Neural progenitor cell (in vitro differentiated cells): ENCODE measurements at regions not wholly inside any gene's neighbourhood (a gene's known extent, or its start where the extent isn't known, plus 50 kb on each side); places are given as distances from the start of the nearest gene placed in this dataset.
"Not testable (repeated sequence)": the region's sequence is repeated elsewhere in the genome, so short reads cannot be mapped to it uniquely, and the experiment has no call there.

Source experiments
- DNase-seq: peaks from one replicate; pipeline ENCODE4 v3.0.0-alpha.2; 2016; ENCODE audit warnings: low spot score
- H2AFZ ChIP-seq: fragments of 200-600 bp; sonication (generic); replicated peaks from 2 replicates; pipeline ENCODE4 v1.6.1; 2016; ENCODE audit warnings: antibody characterized with exemption
- H3F3A ChIP-seq: fragments of 200-600 bp; sonication (generic); 2 replicates; pipeline ENCODE4 v1.6.1; 2016; ENCODE audit warnings: antibody characterized with exemption, low read depth
- H3K27ac ChIP-seq: fragments of 200-600 bp; sonication (generic); 2 replicates; pipeline ENCODE4 v1.5.1; 2016; ENCODE audit warnings: mild to moderate bottlenecking
- H3K27me3 ChIP-seq: fragments of 200-600 bp; sonication (generic); 2 replicates; pipeline ENCODE4 v1.6.1; 2016; ENCODE audit warnings: mild to moderate bottlenecking, moderate library complexity
- H3K36me3 ChIP-seq: fragments of 200-600 bp; sonication (generic); 2 replicates; pipeline ENCODE4 v1.5.1; 2016
- H3K4me1 ChIP-seq: fragments of 200-600 bp; sonication (generic); 2 replicates; pipeline ENCODE4 v1.6.1; 2016; ENCODE audit warnings: mixed run types
- H3K4me2 ChIP-seq: fragments of 200-600 bp; sonication (generic); 2 replicates; pipeline ENCODE4 v1.6.1; 2016
- H3K4me3 ChIP-seq: fragments of 200-600 bp; sonication (generic); 2 replicates; pipeline ENCODE4 v1.5.1; 2016
- H3K79me2 ChIP-seq: fragments of 200-600 bp; sonication (generic); 2 replicates; pipeline ENCODE4 v1.6.1; 2016; ENCODE audit warnings: low read depth
- H3K9ac ChIP-seq: fragments of 200-600 bp; sonication (generic); 2 replicates; pipeline ENCODE4 v1.6.1; 2016
- H3K9me3 ChIP-seq: fragments of 200-600 bp; sonication (generic); 2 replicates; pipeline ENCODE4 v1.5.1; 2016; ENCODE audit warnings: low read depth
- H4K20me1 ChIP-seq: fragments of 200-600 bp; sonication (generic); 2 replicates; pipeline ENCODE4 v1.6.1; 2016; ENCODE audit warnings: low read depth
- H3K27ac Mint-ChIP-seq: 3 replicates; pipeline ENCODE4 v1.8.0; 2021; ENCODE audit warnings: mixed read lengths
- H3K27me3 Mint-ChIP-seq: 2 replicates; pipeline ENCODE4 v1.8.0; 2022; ENCODE audit warnings: low read depth, mild to moderate bottlenecking, inconsistent platforms, moderate library complexity, mixed read lengths; ENCODE audit not compliant: insufficient read depth
- H3K36me3 Mint-ChIP-seq: 3 replicates; pipeline ENCODE4 v1.8.0; 2021; ENCODE audit warnings: mixed read lengths
- H3K4me1 Mint-ChIP-seq: 3 replicates; pipeline ENCODE4 v1.8.0; 2021; ENCODE audit warnings: mixed read lengths
- H3K4me3 Mint-ChIP-seq: 3 replicates; pipeline ENCODE4 v1.8.0; 2021; ENCODE audit warnings: mild to moderate bottlenecking, moderate library complexity, mixed read lengths
- H3K9me3 Mint-ChIP-seq: 3 replicates; pipeline ENCODE4 v1.8.0; 2020; ENCODE audit warnings: mixed read lengths
- CTCF ChIP-seq: fragments of 200-600 bp; sonication (generic); IDR thresholded peaks from 2 replicates; pipeline ENCODE4 v1.5.1; 2017; ENCODE audit warnings: antibody characterized with exemption, mild to moderate bottlenecking
- EZH2 ChIP-seq: fragments of 200-600 bp; sonication (generic); IDR thresholded peaks from 2 replicates; pipeline ENCODE4 v1.6.1; 2017; ENCODE audit warnings: antibody characterized with exemption, mild to moderate bottlenecking, moderate library complexity
- EZH2phosphoT487 ChIP-seq: fragments of 200-600 bp; sonication (generic); IDR thresholded peaks from 2 replicates; pipeline ENCODE4 v1.6.1; 2017; ENCODE audit warnings: antibody characterized with exemption

- Histone ChIP-seq H3K27ac (no peak overlapping the region), H3K4me3 (no peak overlapping the region), H3K79me2 (no peaks in the 10 kb centered on the region), H2AFZ (no peak overlapping the region), H3K9me3 (no peaks in the 10 kb centered on the region), H3K4me1 (no peaks in the 10 kb centered on the region), H4K20me1 (no peaks in the 10 kb centered on the region), H3K36me3 (no peaks in the 10 kb centered on the region), H3K27me3 (no peaks in the 10 kb centered on the region), H3K4me2 (no peak overlapping the region), H3K9ac (no peak overlapping the region), H3F3A (no peaks in the 10 kb centered on the region)
- DNase-seq: peak; percentile 45
- H3K36me3 Mint-ChIP-seq: no peaks in the 10 kb centered on the region
- no peak overlapping the region for H3K4me3 Mint-ChIP-seq
- H3K27me3 Mint-ChIP-seq: no peaks in the 10 kb centered on the region
- H3K4me1 Mint-ChIP-seq: no peaks in the 10 kb centered on the region
- TF ChIP-seq EZH2 (no peak), CTCF (peak; percentile 67)
- H3K9me3 Mint-ChIP-seq: no peaks in the 10 kb centered on the region
- H3K27ac Mint-ChIP-seq: no peak overlapping the region
Measured at GRCh38 chr14:83071888-83072501, 1538.3 kb upstream of the SEL1L start.

GRCh38 chr14:83085136-83085535 lies 1551.5 kb upstream of the SEL1L start:
- H3K4me3 Mint-ChIP-seq: no peak overlapping the region

GRCh38 chr14:83085725-83086124 lies 1552.1 kb upstream of the SEL1L start:
- peak; percentile 29 for DNase-seq
- Histone ChIP-seq H3K27ac (no peak overlapping the region), H3F3A (no peaks in the 10 kb centered on the region), H4K20me1 (no peaks in the 10 kb centered on the region), H3K27me3 (no peaks in the 10 kb centered on the region), H3K9me3 (no peaks in the 10 kb centered on the region), H3K9ac (no peak overlapping the region), H3K4me3 (no peak overlapping the region), H2AFZ (peak overlapping the region; percentile 30), H3K4me2 (peak overlapping the region; percentile 42), H3K36me3 (no peaks in the 10 kb centered on the region), H3K79me2 (no peaks in the 10 kb centered on the region), H3K4me1 (peaks cover 10% of the 10 kb centered on the region)
- TF ChIP-seq CTCF (no peak), EZH2 (no peak), EZH2phosphoT487 (no peak)
- Mint-ChIP-seq H3K27ac (no peak overlapping the region), H3K9me3 (no peaks in the 10 kb centered on the region), H3K4me3 (no peak overlapping the region), H3K27me3 (no peaks in the 10 kb centered on the region), H3K36me3 (no peaks in the 10 kb centered on the region), H3K4me1 (no peaks in the 10 kb centered on the region)

More at GRCh38 chr14:83085136-83085535, 1551.5 kb upstream of the SEL1L start:
- DNase-seq: no peak
- H3K9me3 Mint-ChIP-seq: no peaks in the 10 kb centered on the region
- TF ChIP-seq CTCF: no peak
- TF ChIP-seq EZH2: no peak
- TF ChIP-seq EZH2phosphoT487: no peak
- no peaks in the 10 kb centered on the region for H3K4me1 Mint-ChIP-seq
- H3K79me2 ChIP-seq: no peaks in the 10 kb centered on the region
- H3K4me1 ChIP-seq: peaks cover 10% of the 10 kb centered on the region
- H3K4me3 ChIP-seq: no peak overlapping the region
- H3K27me3 ChIP-seq: no peaks in the 10 kb centered on the region
- H3K27me3 Mint-ChIP-seq: no peaks in the 10 kb centered on the region
- no peak overlapping the region for H3K27ac ChIP-seq
- H3K9ac ChIP-seq: no peak overlapping the region
- no peaks in the 10 kb centered on the region for H4K20me1 ChIP-seq
- H3F3A ChIP-seq: no peaks in the 10 kb centered on the region
- H2AFZ ChIP-seq: no peak overlapping the region
- H3K36me3 Mint-ChIP-seq: no peaks in the 10 kb centered on the region
- H3K9me3 ChIP-seq: no peaks in the 10 kb centered on the region
- no peak overlapping the region for H3K4me2 ChIP-seq
- H3K27ac Mint-ChIP-seq: no peak overlapping the region
- no peaks in the 10 kb centered on the region for H3K36me3 ChIP-seq

GRCh38 chr14:83091991-83092956 lies 1558.6 kb upstream of the SEL1L start:
- H3K27me3 Mint-ChIP-seq, H3K36me3 Mint-ChIP-seq: not testable (repeated sequence)

More at GRCh38 chr14:83091991-83092956, 1558.6 kb upstream of the SEL1L start:
- not testable (repeated sequence) for H3K27me3 ChIP-seq, H3K4me3 ChIP-seq, DNase-seq, H3K27ac ChIP-seq, H3K4me1 ChIP-seq, H3K9ac ChIP-seq, H3K36me3 ChIP-seq, H2AFZ ChIP-seq, H3K4me3 Mint-ChIP-seq, H3K4me2 ChIP-seq, H3K9me3 Mint-ChIP-seq, H3F3A ChIP-seq, H4K20me1 ChIP-seq, H3K79me2 ChIP-seq, H3K4me1 Mint-ChIP-seq, H3K27ac Mint-ChIP-seq, H3K9me3 ChIP-seq
